Neural progenitor cell (in vitro differentiated cells): ENCODE measurements at regions not wholly inside any gene's neighbourhood (a gene's known extent, or its start where the extent isn't known, plus 50 kb on each side); places are given as distances from the start of the nearest gene placed in this dataset.

Source experiments
- DNase-seq: peaks from one replicate; pipeline ENCODE4 v3.0.0-alpha.2; 2016; ENCODE audit warnings: low spot score
- H2AFZ ChIP-seq: fragments of 200-600 bp; sonication (generic); replicated peaks from 2 replicates; pipeline ENCODE4 v1.6.1; 2016; ENCODE audit warnings: antibody characterized with exemption
- H3F3A ChIP-seq: fragments of 200-600 bp; sonication (generic); 2 replicates; pipeline ENCODE4 v1.6.1; 2016; ENCODE audit warnings: antibody characterized with exemption, low read depth
- H3K27ac ChIP-seq: fragments of 200-600 bp; sonication (generic); 2 replicates; pipeline ENCODE4 v1.5.1; 2016; ENCODE audit warnings: mild to moderate bottlenecking
- H3K27me3 ChIP-seq: fragments of 200-600 bp; sonication (generic); 2 replicates; pipeline ENCODE4 v1.6.1; 2016; ENCODE audit warnings: mild to moderate bottlenecking, moderate library complexity
- H3K36me3 ChIP-seq: fragments of 200-600 bp; sonication (generic); 2 replicates; pipeline ENCODE4 v1.5.1; 2016
- H3K4me1 ChIP-seq: fragments of 200-600 bp; sonication (generic); 2 replicates; pipeline ENCODE4 v1.6.1; 2016; ENCODE audit warnings: mixed run types
- H3K4me2 ChIP-seq: fragments of 200-600 bp; sonication (generic); 2 replicates; pipeline ENCODE4 v1.6.1; 2016
- H3K4me3 ChIP-seq: fragments of 200-600 bp; sonication (generic); 2 replicates; pipeline ENCODE4 v1.5.1; 2016
- H3K79me2 ChIP-seq: fragments of 200-600 bp; sonication (generic); 2 replicates; pipeline ENCODE4 v1.6.1; 2016; ENCODE audit warnings: low read depth
- H3K9ac ChIP-seq: fragments of 200-600 bp; sonication (generic); 2 replicates; pipeline ENCODE4 v1.6.1; 2016
- H3K9me3 ChIP-seq: fragments of 200-600 bp; sonication (generic); 2 replicates; pipeline ENCODE4 v1.5.1; 2016; ENCODE audit warnings: low read depth
- H4K20me1 ChIP-seq: fragments of 200-600 bp; sonication (generic); 2 replicates; pipeline ENCODE4 v1.6.1; 2016; ENCODE audit warnings: low read depth
- H3K27ac Mint-ChIP-seq: 3 replicates; pipeline ENCODE4 v1.8.0; 2021; ENCODE audit warnings: mixed read lengths
- H3K27me3 Mint-ChIP-seq: 2 replicates; pipeline ENCODE4 v1.8.0; 2022; ENCODE audit warnings: low read depth, mild to moderate bottlenecking, inconsistent platforms, moderate library complexity, mixed read lengths; ENCODE audit not compliant: insufficient read depth
- H3K36me3 Mint-ChIP-seq: 3 replicates; pipeline ENCODE4 v1.8.0; 2021; ENCODE audit warnings: mixed read lengths
- H3K4me1 Mint-ChIP-seq: 3 replicates; pipeline ENCODE4 v1.8.0; 2021; ENCODE audit warnings: mixed read lengths
- H3K4me3 Mint-ChIP-seq: 3 replicates; pipeline ENCODE4 v1.8.0; 2021; ENCODE audit warnings: mild to moderate bottlenecking, moderate library complexity, mixed read lengths
- H3K9me3 Mint-ChIP-seq: 3 replicates; pipeline ENCODE4 v1.8.0; 2020; ENCODE audit warnings: mixed read lengths
- CTCF ChIP-seq: fragments of 200-600 bp; sonication (generic); IDR thresholded peaks from 2 replicates; pipeline ENCODE4 v1.5.1; 2017; ENCODE audit warnings: antibody characterized with exemption, mild to moderate bottlenecking
- EZH2 ChIP-seq: fragments of 200-600 bp; sonication (generic); IDR thresholded peaks from 2 replicates; pipeline ENCODE4 v1.6.1; 2017; ENCODE audit warnings: antibody characterized with exemption, mild to moderate bottlenecking, moderate library complexity
- EZH2phosphoT487 ChIP-seq: fragments of 200-600 bp; sonication (generic); IDR thresholded peaks from 2 replicates; pipeline ENCODE4 v1.6.1; 2017; ENCODE audit warnings: antibody characterized with exemption

DNA sequence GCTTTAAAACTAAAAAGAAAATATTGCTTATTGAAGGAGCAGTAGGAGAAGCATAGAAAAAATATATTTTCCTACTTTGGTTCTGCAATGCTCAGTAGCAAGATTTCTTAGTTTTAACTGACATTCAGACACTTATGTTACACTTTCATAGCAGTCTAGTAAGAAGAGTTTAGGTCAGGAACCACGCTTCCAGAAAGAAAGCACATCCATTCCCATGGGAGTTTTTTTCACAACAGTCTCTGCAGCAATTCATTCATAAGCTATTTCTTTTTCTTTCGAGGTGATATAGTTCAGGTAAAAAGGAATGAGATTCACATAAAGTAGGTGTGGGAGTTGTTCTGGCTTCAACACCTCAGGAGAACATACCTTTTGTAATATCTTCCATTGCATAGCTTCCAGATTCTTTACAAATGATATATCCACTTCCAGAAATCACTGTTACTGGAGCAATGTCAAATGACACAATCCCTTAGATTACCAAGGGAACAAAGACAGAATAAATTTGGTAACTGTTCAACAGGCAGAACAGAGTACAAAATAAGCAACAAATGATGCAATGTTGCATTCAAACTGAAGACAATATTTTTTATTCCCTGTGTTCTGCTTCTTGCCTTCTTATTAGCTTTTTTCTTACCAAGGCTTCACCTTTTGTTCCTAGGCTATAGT lies 95.2 kb upstream of the GULP1 start:
- DNase-seq: no peak
- Mint-ChIP-seq H3K27ac (no peak overlapping the region), H3K4me1 (no peaks in the 10 kb centered on the region), H3K9me3 (no peaks in the 10 kb centered on the region), H3K27me3 (peaks cover 4% of the 10 kb centered on the region), H3K4me3 (no peak overlapping the region), H3K36me3 (no peaks in the 10 kb centered on the region)
- Histone ChIP-seq H3K4me2 (no peak overlapping the region), H3K36me3 (no peaks in the 10 kb centered on the region), H3K4me3 (no peak overlapping the region), H3K79me2 (no peaks in the 10 kb centered on the region), H3K9me3 (no peaks in the 10 kb centered on the region), H4K20me1 (no peaks in the 10 kb centered on the region), H3K4me1 (no peaks in the 10 kb centered on the region), H3F3A (no peaks in the 10 kb centered on the region), H3K27me3 (no peaks in the 10 kb centered on the region), H3K27ac (no peak overlapping the region), H3K9ac (no peak overlapping the region), H2AFZ (no peak overlapping the region)
- TF ChIP-seq EZH2phosphoT487 (no peak), EZH2 (no peak), CTCF (no peak)

GRCh38 chr2:188199716-188200128 lies 92.0 kb upstream of the GULP1 start:
- Mint-ChIP-seq H3K27ac (no peak overlapping the region), H3K36me3 (no peaks in the 10 kb centered on the region), H3K9me3 (no peaks in the 10 kb centered on the region), H3K4me1 (no peaks in the 10 kb centered on the region), H3K4me3 (no peak overlapping the region), H3K27me3 (peaks cover 3% of the 10 kb centered on the region)
- DNase-seq: no peak
- no peaks in the 10 kb centered on the region for H3K79me2 ChIP-seq
- no peak overlapping the region for H2AFZ ChIP-seq
- no peaks in the 10 kb centered on the region for H3K9me3 ChIP-seq
- H3F3A ChIP-seq: no peaks in the 10 kb centered on the region
- no peaks in the 10 kb centered on the region for H4K20me1 ChIP-seq
- no peak overlapping the region for H3K9ac ChIP-seq
- H3K36me3 ChIP-seq: no peaks in the 10 kb centered on the region
- no peak overlapping the region for H3K4me2 ChIP-seq
- no peaks in the 10 kb centered on the region for H3K27me3 ChIP-seq
- H3K4me1 ChIP-seq: no peaks in the 10 kb centered on the region
- no peak overlapping the region for H3K27ac ChIP-seq
- no peak overlapping the region for H3K4me3 ChIP-seq
- TF ChIP-seq CTCF (no peak), EZH2phosphoT487 (no peak), EZH2 (no peak)

- H3K9me3 Mint-ChIP-seq: no peaks in the 10 kb centered on the region
- no peaks in the 10 kb centered on the region for H3K36me3 Mint-ChIP-seq
- DNase-seq: no peak
- H3K36me3 ChIP-seq: no peaks in the 10 kb centered on the region
- H3F3A ChIP-seq: no peaks in the 10 kb centered on the region
- H4K20me1 ChIP-seq: no peaks in the 10 kb centered on the region
- no peak overlapping the region for H3K4me2 ChIP-seq
- H3K27me3 ChIP-seq: no peaks in the 10 kb centered on the region
- TF ChIP-seq EZH2: no peak
- TF ChIP-seq CTCF: no peak
- no peak for TF ChIP-seq EZH2phosphoT487
- no peak overlapping the region for H3K4me3 ChIP-seq
- no peak overlapping the region for H3K4me3 Mint-ChIP-seq
- peaks cover 3% of the 10 kb centered on the region for H3K27me3 Mint-ChIP-seq
- no peak overlapping the region for H3K27ac Mint-ChIP-seq
- H3K9ac ChIP-seq: no peak overlapping the region
- no peak overlapping the region for H3K27ac ChIP-seq
- no peaks in the 10 kb centered on the region for H3K4me1 ChIP-seq
- H3K4me1 Mint-ChIP-seq: no peaks in the 10 kb centered on the region
- H2AFZ ChIP-seq: no peak overlapping the region
- no peaks in the 10 kb centered on the region for H3K9me3 ChIP-seq
- no peaks in the 10 kb centered on the region for H3K79me2 ChIP-seq
These were observed 90.0 kb upstream of the GULP1 start for GRCh38 chr2:188201639-188202038.
